NB4 (cell line): ENCODE measurements at regions not wholly inside any gene's neighbourhood (a gene's known extent, or its start where the extent isn't known, plus 50 kb on each side); places are given as distances from the start of the nearest gene placed in this dataset.

ENCODE experiments used
- MYC ChIP-seq: IDR thresholded peaks from 2 replicates; pipeline ENCODE4 v1.6.1; 2011; ENCODE audit warnings: low read depth, low read length
- POLR2A ChIP-seq: IDR thresholded peaks from 2 replicates; pipeline ENCODE4 v1.6.1; 2011; ENCODE audit warnings: mild to moderate bottlenecking; ENCODE audit not compliant: insufficient read length; ENCODE audit errors: extremely low read depth
- TF ChIP-seq, protein P1 (sequence below): IDR thresholded peaks from one replicate; pipeline ENCODE4 v1.5.1; 2012; ENCODE audit warnings: low read depth, low read length
- TF ChIP-seq, protein P2 (sequence below): IDR thresholded peaks from 2 replicates; pipeline ENCODE4 v1.6.1; 2011; ENCODE audit warnings: low read depth, low read length

DNA sequence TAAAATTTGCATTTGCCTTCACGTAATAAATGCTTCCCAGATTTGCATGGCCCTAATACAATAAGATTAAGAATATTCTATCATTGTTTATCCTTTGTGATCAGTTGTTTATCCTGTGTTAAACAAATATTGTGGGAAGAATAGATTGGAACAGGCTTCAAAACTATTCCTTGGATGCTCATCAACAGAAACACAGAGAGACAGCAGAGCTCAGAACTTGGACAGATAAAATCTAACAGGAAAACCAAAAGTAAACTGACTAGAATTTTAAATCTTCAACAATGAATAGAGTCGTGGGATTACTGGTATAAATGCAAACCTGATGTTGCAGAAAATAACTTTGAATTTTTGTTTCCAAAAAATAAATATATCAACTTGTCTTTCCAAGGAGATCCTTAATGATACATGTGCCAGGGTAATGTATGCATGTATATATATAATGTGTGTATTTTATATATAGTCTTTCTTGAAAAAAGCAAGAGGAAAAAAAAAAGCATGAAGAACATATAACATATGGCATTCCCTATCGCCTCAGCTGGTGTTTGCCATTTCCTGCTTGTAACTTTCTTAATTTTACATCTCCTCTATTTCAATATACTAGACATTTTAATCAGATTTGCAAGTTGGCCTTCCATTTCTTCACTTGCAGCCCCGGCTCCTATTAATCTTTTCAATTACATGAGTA lies 59.9 kb upstream of the TANK start:
- TF ChIP-seq POLR2A, result no peak
- TF ChIP-seq, protein P1, sequence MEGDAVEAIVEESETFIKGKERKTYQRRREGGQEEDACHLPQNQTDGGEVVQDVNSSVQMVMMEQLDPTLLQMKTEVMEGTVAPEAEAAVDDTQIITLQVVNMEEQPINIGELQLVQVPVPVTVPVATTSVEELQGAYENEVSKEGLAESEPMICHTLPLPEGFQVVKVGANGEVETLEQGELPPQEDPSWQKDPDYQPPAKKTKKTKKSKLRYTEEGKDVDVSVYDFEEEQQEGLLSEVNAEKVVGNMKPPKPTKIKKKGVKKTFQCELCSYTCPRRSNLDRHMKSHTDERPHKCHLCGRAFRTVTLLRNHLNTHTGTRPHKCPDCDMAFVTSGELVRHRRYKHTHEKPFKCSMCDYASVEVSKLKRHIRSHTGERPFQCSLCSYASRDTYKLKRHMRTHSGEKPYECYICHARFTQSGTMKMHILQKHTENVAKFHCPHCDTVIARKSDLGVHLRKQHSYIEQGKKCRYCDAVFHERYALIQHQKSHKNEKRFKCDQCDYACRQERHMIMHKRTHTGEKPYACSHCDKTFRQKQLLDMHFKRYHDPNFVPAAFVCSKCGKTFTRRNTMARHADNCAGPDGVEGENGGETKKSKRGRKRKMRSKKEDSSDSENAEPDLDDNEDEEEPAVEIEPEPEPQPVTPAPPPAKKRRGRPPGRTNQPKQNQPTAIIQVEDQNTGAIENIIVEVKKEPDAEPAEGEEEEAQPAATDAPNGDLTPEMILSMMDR, result no peak
- TF ChIP-seq, protein P2, sequence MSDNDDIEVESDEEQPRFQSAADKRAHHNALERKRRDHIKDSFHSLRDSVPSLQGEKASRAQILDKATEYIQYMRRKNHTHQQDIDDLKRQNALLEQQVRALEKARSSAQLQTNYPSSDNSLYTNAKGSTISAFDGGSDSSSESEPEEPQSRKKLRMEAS, result no peak
- TF ChIP-seq MYC, result no peak
